HEK293 (cell line): ENCODE measurements at regions not wholly inside any gene's neighbourhood (a gene's known extent, or its start where the extent isn't known, plus 50 kb on each side); places are given as distances from the start of the nearest gene placed in this dataset.

Source experiments
- CTCF ChIP-seq: fragments of 450-650 bp; formaldehyde crosslinking; IDR thresholded peaks from 2 replicates; pipeline ENCODE4 v1.5.1; 2016; ENCODE audit warnings: missing biosample characterization, missing genetic modification characterization
- PATZ1 ChIP-seq: fragments of 450-650 bp; formaldehyde crosslinking; IDR thresholded peaks from 2 replicates; pipeline ENCODE4 v1.5.1; 2016; ENCODE audit warnings: missing biosample characterization, missing genetic modification characterization
- REPIN1 ChIP-seq: fragments of 450-650 bp; formaldehyde crosslinking; IDR thresholded peaks from 2 replicates; pipeline ENCODE4 v1.5.1; 2017; ENCODE audit warnings: missing biosample characterization, missing genetic modification characterization, low read depth
- WT1 ChIP-seq: fragments of 450-650 bp; formaldehyde crosslinking; IDR thresholded peaks from 2 replicates; pipeline ENCODE4 v1.5.1; 2016; ENCODE audit warnings: missing biosample characterization, missing genetic modification characterization
- YY1 ChIP-seq: fragments of 450-650 bp; formaldehyde crosslinking; IDR thresholded peaks from 2 replicates; pipeline ENCODE4 v1.5.1; 2018; ENCODE audit warnings: missing biosample characterization, missing genetic modification characterization
- ZNF133 ChIP-seq: fragments of 450-650 bp; formaldehyde crosslinking; IDR thresholded peaks from 2 replicates; pipeline ENCODE4 v1.5.1; 2016; ENCODE audit warnings: missing biosample characterization, missing genetic modification characterization
- ZNF274 ChIP-seq, 2 experiments: fragments of 200-500 bp in 1 of 2; fragments of 450-650 bp in 1 of 2; sonication (Bioruptor generic) in 1 of 2; formaldehyde crosslinking in 1 of 2; IDR thresholded peaks; 2 replicates each; pipeline versions ENCODE4 v1.5.1 to v1.6.1; 2014 to 2016; ENCODE audit warnings: borderline replicate concordance in 1 of 2, inconsistent platforms in 1 of 2, low read length in 1 of 2, missing biosample characterization in 1 of 2, missing genetic modification characterization in 1 of 2
- ZNF280C ChIP-seq: fragments of 450-650 bp; formaldehyde crosslinking; IDR thresholded peaks from 2 replicates; pipeline ENCODE4 v1.5.1; 2016; ENCODE audit warnings: missing biosample characterization, missing genetic modification characterization
- ZNF280D ChIP-seq: fragments of 450-650 bp; formaldehyde crosslinking; IDR thresholded peaks from 2 replicates; pipeline ENCODE4 v1.5.1; 2016; ENCODE audit warnings: missing biosample characterization, missing genetic modification characterization
- ZNF423 ChIP-seq: fragments of 450-650 bp; formaldehyde crosslinking; IDR thresholded peaks from 2 replicates; pipeline ENCODE4 v1.5.1; 2016; ENCODE audit warnings: missing biosample characterization, missing genetic modification characterization
- ZNF426 ChIP-seq: fragments of 450-650 bp; formaldehyde crosslinking; IDR thresholded peaks from 2 replicates; pipeline ENCODE4 v1.5.1; 2017; ENCODE audit warnings: missing biosample characterization, missing genetic modification characterization, mild to moderate bottlenecking, inconsistent platforms, moderate library complexity
- ZNF48 ChIP-seq: fragments of 450-650 bp; formaldehyde crosslinking; IDR thresholded peaks from 2 replicates; pipeline ENCODE4 v1.5.1; 2016; ENCODE audit warnings: missing biosample characterization, missing genetic modification characterization
- ZSCAN5A ChIP-seq: fragments of 450-650 bp; formaldehyde crosslinking; IDR thresholded peaks from 2 replicates; pipeline ENCODE4 v1.5.1; 2016; ENCODE audit warnings: missing biosample characterization, missing genetic modification characterization

GRCh38 chr5:78720997-78721396 is 72.4 kb upstream of the LHFPL2 start:
- no peak for TF ChIP-seq CTCF (tag by site-specific recombination)
- TF ChIP-seq ZNF423, result no peak
- TF ChIP-seq REPIN1 (tag by site-specific recombination), result no peak
- no peak for TF ChIP-seq YY1 (tag by site-specific recombination)
- no peak for TF ChIP-seq PATZ1 (tag by site-specific recombination)
- no peak for TF ChIP-seq ZNF48 (tag by site-specific recombination)
- no peak for TF ChIP-seq ZNF274 (IDR thresholded peaks at IDR 0.05; ENCODE audit: low read length)
- no peak for TF ChIP-seq ZNF274 (tag by site-specific recombination; IDR thresholded peaks at IDR 0.05; ENCODE audit: borderline replicate concordance)
- TF ChIP-seq WT1 (tag by site-specific recombination), result no peak
- no peak for TF ChIP-seq ZNF133 (tag by site-specific recombination)
- TF ChIP-seq ZSCAN5A (tag by site-specific recombination), result no peak
- TF ChIP-seq ZNF280C (tag by site-specific recombination), result no peak
- TF ChIP-seq ZNF426 (tag by site-specific recombination), result no peak
- no peak for TF ChIP-seq ZNF280D (tag by site-specific recombination)
